Liver (tissue), 3 donors: ENCODE measurements at regions not wholly inside any gene's neighbourhood (a gene's known extent, or its start where the extent isn't known, plus 50 kb on each side); places are given as distances from the start of the nearest gene placed in this dataset.

Experiments used
- ATF3 ChIP-seq: IDR thresholded peaks from 2 replicates; pipeline ENCODE4 v1.6.1; 2016; ENCODE audit warnings: antibody characterized with exemption
- CTCF ChIP-seq: fragments of 150-350 bp; IDR thresholded peaks from 2 replicates; pipeline ENCODE4 v1.5.1; 2017; ENCODE audit warnings: improper control_type of control experiment, low read depth, low read length; ENCODE audit not compliant: missing input control
- MAX ChIP-seq: IDR thresholded peaks from 2 replicates; pipeline ENCODE4 v1.6.1; 2016; ENCODE audit warnings: antibody characterized with exemption
- REST ChIP-seq: IDR thresholded peaks from 2 replicates; pipeline ENCODE4 v1.6.1; 2016; ENCODE audit warnings: antibody characterized with exemption, mild to moderate bottlenecking
- donor health status: healthy.
- donor health status: healthy.

GRCh38 chr12:24491968-24492367 is 456.9 kb downstream of the BCAT1 start:
- TF ChIP-seq MAX (no peak), CTCF (no peak), ATF3 (no peak), REST (peak; percentile 21)
